ENCODE measurements at regions not wholly inside any gene's neighbourhood (a gene's known extent, or its start where the extent isn't known, plus 50 kb on each side); places are given as distances from the start of the nearest gene placed in this dataset.

DNA sequence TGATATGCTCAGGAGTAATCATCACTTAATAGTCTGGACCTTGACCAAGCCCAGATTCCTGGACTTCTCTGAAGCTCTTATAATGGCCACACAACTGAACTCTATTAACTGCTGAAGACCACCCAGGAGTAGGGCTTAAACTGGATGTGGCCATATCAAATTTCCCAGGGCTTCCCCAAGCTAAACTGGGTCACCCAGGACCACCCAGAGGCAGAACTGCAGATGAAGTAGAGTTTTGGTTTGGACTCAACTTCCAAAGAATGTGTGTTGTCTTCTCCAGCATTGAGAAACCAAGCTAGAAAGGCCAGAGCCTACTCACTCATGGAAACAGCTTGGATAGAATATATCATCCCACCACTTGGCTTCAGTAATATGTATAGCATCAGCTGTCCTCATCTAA lies 358.2 kb upstream of the MEOX2 start:
- H3K27me3 ChIP-seq (ENCODE audit: low read depth, low read length): no peaks in the 10 kb centered on the region
- no peaks in the 10 kb centered on the region for H3K36me3 ChIP-seq (ENCODE audit: control insufficient read depth in 1 of 2, insufficient read depth in 2 of 2, low read length in 2 of 2)
- H3K4me1 ChIP-seq (ENCODE audit: control insufficient read depth in 1 of 2, insufficient read depth in 2 of 2, low read length in 2 of 2): no peaks in the 10 kb centered on the region
- no peak overlapping the region for H3K27ac ChIP-seq (ENCODE audit: low read length)
- H3K4me3 ChIP-seq (ENCODE audit: low read depth in 1 of 2, low read length in 2 of 2): no peak overlapping the region
- no peaks in the 10 kb centered on the region for H3K9me3 ChIP-seq (ENCODE audit: control insufficient read depth in 1 of 2, low read length in 2 of 2)

DNA sequence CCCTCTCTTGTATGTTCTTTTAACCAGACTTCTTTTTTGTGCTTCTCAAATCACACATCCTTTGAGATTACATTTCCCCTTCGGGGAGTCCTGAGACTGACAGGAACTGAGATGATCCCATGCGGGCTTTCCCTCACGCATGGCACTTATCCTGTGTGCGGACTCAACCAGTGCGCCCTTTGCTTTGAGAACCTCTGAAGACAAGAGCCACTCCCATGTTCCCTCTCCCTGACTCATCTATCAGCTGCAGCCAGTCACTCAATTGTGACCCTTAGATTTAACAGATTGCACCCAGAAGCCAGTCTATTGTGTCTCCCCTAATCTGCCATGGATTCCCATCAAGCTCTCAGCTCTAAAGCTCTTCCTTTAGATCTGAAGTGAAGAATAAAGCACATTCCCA lies 353.9 kb upstream of the MEOX2 start:
- H3K27ac ChIP-seq (ENCODE audit: low read length): no peak overlapping the region
- H3K27me3 ChIP-seq (ENCODE audit: low read depth, low read length): no peaks in the 10 kb centered on the region
- H3K9me3 ChIP-seq (ENCODE audit: control insufficient read depth in 1 of 2, low read length in 2 of 2): no peaks in the 10 kb centered on the region
- no peak overlapping the region for H3K4me3 ChIP-seq (ENCODE audit: low read depth in 1 of 2, low read length in 2 of 2)
- no peaks in the 10 kb centered on the region for H3K4me1 ChIP-seq (ENCODE audit: control insufficient read depth in 1 of 2, insufficient read depth in 2 of 2, low read length in 2 of 2)
- H3K36me3 ChIP-seq (ENCODE audit: control insufficient read depth in 1 of 2, insufficient read depth in 2 of 2, low read length in 2 of 2): no peaks in the 10 kb centered on the region

DNA sequence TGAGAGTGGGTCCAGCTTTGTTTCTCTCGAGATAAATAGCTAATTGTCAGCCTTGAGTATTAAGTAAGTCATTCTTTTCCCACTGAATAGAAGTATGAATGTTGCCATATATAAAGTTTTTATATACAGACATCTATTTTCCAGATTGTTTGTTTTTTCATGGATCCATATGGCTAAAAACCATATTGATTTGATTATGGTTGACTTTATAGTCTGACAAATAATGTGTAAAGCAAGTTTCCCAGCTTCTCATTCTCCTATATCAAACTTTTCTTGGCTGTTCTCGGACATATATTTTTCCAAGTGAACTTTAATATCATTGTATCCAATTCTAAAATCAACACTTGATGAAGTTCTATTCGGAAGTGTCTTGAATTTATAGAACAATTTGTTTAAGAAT lies 352.4 kb upstream of the MEOX2 start:
- Histone ChIP-seq H3K27ac (ENCODE audit: low read length) (no peak overlapping the region), H3K4me1 (ENCODE audit: control insufficient read depth in 1 of 2, insufficient read depth in 2 of 2, low read length in 2 of 2) (no peaks in the 10 kb centered on the region), H3K27me3 (ENCODE audit: low read depth, low read length) (no peaks in the 10 kb centered on the region), H3K9me3 (ENCODE audit: control insufficient read depth in 1 of 2, low read length in 2 of 2) (no peaks in the 10 kb centered on the region), H3K4me3 (ENCODE audit: low read depth in 1 of 2, low read length in 2 of 2) (no peak overlapping the region), H3K36me3 (ENCODE audit: control insufficient read depth in 1 of 2, insufficient read depth in 2 of 2, low read length in 2 of 2) (no peaks in the 10 kb centered on the region)

DNA sequence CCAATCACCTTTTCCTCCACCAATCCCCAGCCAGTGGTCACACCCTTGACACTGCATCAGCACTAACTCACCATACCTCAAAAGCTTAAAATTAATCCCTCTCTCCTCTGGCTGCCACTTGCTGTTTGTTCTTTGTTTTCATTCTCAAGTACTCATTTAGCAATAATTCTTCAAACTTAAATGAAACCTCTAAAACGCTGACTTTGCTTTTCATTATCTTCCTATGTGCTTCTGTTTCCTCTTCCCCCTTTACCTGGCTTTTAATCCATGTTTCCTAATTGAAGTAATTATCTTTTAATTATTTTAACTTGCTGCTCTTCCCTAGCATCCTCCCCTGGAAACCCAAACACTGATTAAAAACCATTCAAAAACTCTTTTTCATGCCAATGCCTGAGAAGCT lies 348.9 kb upstream of the MEOX2 start:
- no peak overlapping the region for H3K27ac ChIP-seq (ENCODE audit: low read length)
- no peaks in the 10 kb centered on the region for H3K27me3 ChIP-seq (ENCODE audit: low read depth, low read length)
- H3K9me3 ChIP-seq (ENCODE audit: control insufficient read depth in 1 of 2, low read length in 2 of 2): no peaks in the 10 kb centered on the region
- H3K4me1 ChIP-seq (ENCODE audit: control insufficient read depth in 1 of 2, insufficient read depth in 2 of 2, low read length in 2 of 2): no peaks in the 10 kb centered on the region
- H3K4me3 ChIP-seq (ENCODE audit: low read depth in 1 of 2, low read length in 2 of 2): no peak overlapping the region
- H3K36me3 ChIP-seq (ENCODE audit: control insufficient read depth in 1 of 2, insufficient read depth in 2 of 2, low read length in 2 of 2): no peaks in the 10 kb centered on the region

DNA sequence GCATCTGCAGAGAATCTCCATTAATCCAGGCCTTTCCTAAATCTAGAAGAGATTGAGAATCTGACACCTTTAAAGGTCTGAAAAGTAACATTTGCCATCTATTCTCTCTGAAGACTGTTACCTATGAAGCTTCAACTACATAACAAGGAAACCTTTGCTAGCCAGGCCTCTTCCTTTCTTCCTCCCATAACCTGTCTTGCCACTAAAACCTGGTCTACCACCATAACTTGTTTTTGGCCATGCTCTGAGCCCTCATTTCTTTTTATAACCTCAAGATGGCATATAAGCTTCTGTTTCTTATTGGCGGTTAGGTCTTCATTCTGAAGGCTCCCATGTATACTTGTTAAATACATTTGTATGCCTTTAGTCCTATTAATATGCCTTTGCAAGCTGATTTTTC lies 348.4 kb upstream of the MEOX2 start:
- no peaks in the 10 kb centered on the region for H3K4me1 ChIP-seq (ENCODE audit: control insufficient read depth in 1 of 2, insufficient read depth in 2 of 2, low read length in 2 of 2)
- no peak overlapping the region for H3K27ac ChIP-seq (ENCODE audit: low read length)
- no peaks in the 10 kb centered on the region for H3K36me3 ChIP-seq (ENCODE audit: control insufficient read depth in 1 of 2, insufficient read depth in 2 of 2, low read length in 2 of 2)
- H3K9me3 ChIP-seq (ENCODE audit: control insufficient read depth in 1 of 2, low read length in 2 of 2): no peaks in the 10 kb centered on the region
- H3K4me3 ChIP-seq (ENCODE audit: low read depth in 1 of 2, low read length in 2 of 2): no peak overlapping the region
- no peaks in the 10 kb centered on the region for H3K27me3 ChIP-seq (ENCODE audit: low read depth, low read length)

DNA sequence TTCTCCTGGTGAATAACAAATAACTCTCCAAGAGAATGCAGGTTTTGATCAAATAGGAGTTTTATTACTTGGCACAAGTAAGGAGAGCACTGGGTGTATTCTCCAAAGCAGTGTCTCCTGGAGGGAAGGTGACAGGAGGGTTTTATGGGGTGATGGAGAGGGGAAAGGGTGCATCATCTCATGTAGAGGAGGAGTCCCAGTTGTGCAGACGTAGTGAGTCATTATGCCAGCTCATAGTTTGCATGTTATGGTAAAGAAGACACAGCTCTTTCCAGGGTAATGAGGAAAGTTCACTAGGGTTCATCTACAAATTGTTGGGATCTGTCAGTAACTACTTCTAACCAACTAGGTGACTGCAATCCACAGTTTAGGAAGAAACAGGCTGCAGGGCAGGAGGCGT lies 347.9 kb upstream of the MEOX2 start:
- Histone ChIP-seq H3K27ac (ENCODE audit: low read length) (no peak overlapping the region), H3K4me1 (ENCODE audit: control insufficient read depth in 1 of 2, insufficient read depth in 2 of 2, low read length in 2 of 2) (no peaks in the 10 kb centered on the region), H3K4me3 (ENCODE audit: low read depth in 1 of 2, low read length in 2 of 2) (no peak overlapping the region), H3K27me3 (ENCODE audit: low read depth, low read length) (no peaks in the 10 kb centered on the region), H3K36me3 (ENCODE audit: control insufficient read depth in 1 of 2, insufficient read depth in 2 of 2, low read length in 2 of 2) (no peaks in the 10 kb centered on the region), H3K9me3 (ENCODE audit: control insufficient read depth in 1 of 2, low read length in 2 of 2) (no peaks in the 10 kb centered on the region)

DNA sequence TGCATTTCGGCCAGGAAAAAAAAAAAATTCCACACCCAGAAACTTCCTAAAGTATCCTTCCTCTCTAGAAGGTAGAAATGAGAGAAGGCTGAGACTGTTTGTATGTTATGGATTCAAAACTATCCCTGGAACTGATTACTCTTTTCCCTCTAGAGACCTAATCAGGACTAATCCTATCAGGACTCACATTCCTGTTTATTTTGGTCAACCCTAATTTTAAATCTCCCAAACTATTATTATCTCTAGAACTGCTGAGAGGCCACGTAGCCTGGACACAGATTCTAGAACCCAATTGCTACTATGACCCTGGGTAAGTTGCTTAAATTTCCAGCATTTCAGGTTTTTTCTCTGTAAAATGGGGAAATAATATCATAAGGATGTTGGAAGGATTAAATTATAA lies 346.8 kb upstream of the MEOX2 start:
- no peaks in the 10 kb centered on the region for H3K27me3 ChIP-seq (ENCODE audit: low read depth, low read length)
- no peaks in the 10 kb centered on the region for H3K36me3 ChIP-seq (ENCODE audit: control insufficient read depth in 1 of 2, insufficient read depth in 2 of 2, low read length in 2 of 2)
- H3K4me1 ChIP-seq (ENCODE audit: control insufficient read depth in 1 of 2, insufficient read depth in 2 of 2, low read length in 2 of 2): peaks cover 0 to 4% of the 10 kb centered on the region in 2 donors
- no peak overlapping the region for H3K4me3 ChIP-seq (ENCODE audit: low read depth in 1 of 2, low read length in 2 of 2)
- H3K9me3 ChIP-seq (ENCODE audit: control insufficient read depth in 1 of 2, low read length in 2 of 2): no peaks in the 10 kb centered on the region
- no peak overlapping the region for H3K27ac ChIP-seq (ENCODE audit: low read length)

DNA sequence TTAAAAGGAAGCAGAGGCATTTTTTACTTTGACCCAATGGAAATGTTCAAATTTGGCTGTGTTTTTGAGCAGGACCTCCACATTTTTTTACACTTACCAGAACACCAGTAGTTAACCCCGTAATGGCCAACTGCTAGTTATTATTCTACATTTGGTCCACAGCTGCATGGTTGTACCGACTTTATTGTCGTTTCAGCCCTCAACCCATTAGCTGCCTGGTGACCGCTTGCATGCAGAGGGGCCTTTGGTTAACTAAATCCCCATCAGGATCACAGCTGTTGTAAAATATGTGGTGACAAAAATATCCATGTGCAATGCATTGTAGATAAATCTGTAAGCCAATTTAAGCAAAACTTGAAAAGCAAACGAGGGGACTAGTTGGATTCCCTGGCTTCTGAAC lies 342.2 kb upstream of the MEOX2 start:
- H3K9me3 ChIP-seq (ENCODE audit: control insufficient read depth in 1 of 2, low read length in 2 of 2): no peaks in the 10 kb centered on the region
- H3K4me1 ChIP-seq (ENCODE audit: control insufficient read depth in 1 of 2, insufficient read depth in 2 of 2, low read length in 2 of 2): peaks cover 3 to 31% of the 10 kb centered on the region in 2 donors
- no peak overlapping the region for H3K4me3 ChIP-seq (ENCODE audit: low read depth in 1 of 2, low read length in 2 of 2)
- no peaks in the 10 kb centered on the region for H3K36me3 ChIP-seq (ENCODE audit: control insufficient read depth in 1 of 2, insufficient read depth in 2 of 2, low read length in 2 of 2)
- H3K27me3 ChIP-seq (ENCODE audit: low read depth, low read length): no peaks in the 10 kb centered on the region
- no peak overlapping the region for H3K27ac ChIP-seq (ENCODE audit: low read length)

DNA sequence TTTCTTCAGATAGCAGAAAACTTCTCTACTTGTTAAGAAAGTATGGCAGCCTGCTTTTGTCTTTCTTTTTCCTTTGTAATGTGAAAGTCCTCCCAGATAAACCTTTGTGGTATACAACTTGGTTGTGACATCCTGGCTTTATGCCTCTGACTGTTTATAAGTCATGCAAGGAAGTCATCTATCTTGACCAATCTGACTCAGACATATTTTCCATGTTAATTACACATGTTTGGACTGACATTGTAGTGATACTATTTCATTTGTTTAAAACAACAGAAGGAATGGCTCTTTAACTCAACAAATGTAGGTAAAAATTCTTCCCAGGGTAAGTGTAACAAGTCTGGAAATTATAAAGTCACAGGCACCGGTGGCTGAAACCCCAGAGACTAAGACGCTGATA lies 341.6 kb upstream of the MEOX2 start:
- Histone ChIP-seq H3K27ac (ENCODE audit: low read length) (no peak overlapping the region), H3K36me3 (ENCODE audit: control insufficient read depth in 1 of 2, insufficient read depth in 2 of 2, low read length in 2 of 2) (no peaks in the 10 kb centered on the region), H3K27me3 (ENCODE audit: low read depth, low read length) (no peaks in the 10 kb centered on the region), H3K4me3 (ENCODE audit: low read depth in 1 of 2, low read length in 2 of 2) (no peak overlapping the region), H3K4me1 (ENCODE audit: control insufficient read depth in 1 of 2, insufficient read depth in 2 of 2, low read length in 2 of 2) (peaks cover 3 to 31% of the 10 kb centered on the region in 2 donors), H3K9me3 (ENCODE audit: control insufficient read depth in 1 of 2, low read length in 2 of 2) (no peaks in the 10 kb centered on the region)

DNA sequence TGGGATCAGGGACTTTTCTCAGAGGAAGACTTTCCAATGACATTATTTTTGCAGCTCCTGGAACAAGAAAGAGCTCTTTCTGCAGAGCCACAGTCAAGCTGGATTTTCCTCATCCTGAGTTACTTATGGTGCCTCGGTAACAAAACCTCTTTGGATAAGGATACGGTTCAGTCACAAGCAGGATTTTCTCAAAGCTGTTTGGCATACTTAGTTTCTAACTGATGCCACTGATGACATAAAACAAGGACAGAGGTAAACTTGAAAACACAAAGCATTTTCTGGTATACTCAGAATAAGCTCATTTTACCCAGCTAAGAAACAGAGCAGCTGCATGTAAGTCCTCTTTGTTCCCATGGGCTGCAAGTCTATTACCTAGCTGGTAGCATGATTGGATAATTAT lies 340.9 kb upstream of the MEOX2 start:
- H3K27ac ChIP-seq (ENCODE audit: low read length): no peak overlapping the region
- no peak overlapping the region for H3K4me3 ChIP-seq (ENCODE audit: low read depth in 1 of 2, low read length in 2 of 2)
- no peaks in the 10 kb centered on the region for H3K27me3 ChIP-seq (ENCODE audit: low read depth, low read length)
- no peaks in the 10 kb centered on the region for H3K9me3 ChIP-seq (ENCODE audit: control insufficient read depth in 1 of 2, low read length in 2 of 2)
- peaks cover 3 to 31% of the 10 kb centered on the region in 2 donors for H3K4me1 ChIP-seq (ENCODE audit: control insufficient read depth in 1 of 2, insufficient read depth in 2 of 2, low read length in 2 of 2)
- H3K36me3 ChIP-seq (ENCODE audit: control insufficient read depth in 1 of 2, insufficient read depth in 2 of 2, low read length in 2 of 2): no peaks in the 10 kb centered on the region

DNA sequence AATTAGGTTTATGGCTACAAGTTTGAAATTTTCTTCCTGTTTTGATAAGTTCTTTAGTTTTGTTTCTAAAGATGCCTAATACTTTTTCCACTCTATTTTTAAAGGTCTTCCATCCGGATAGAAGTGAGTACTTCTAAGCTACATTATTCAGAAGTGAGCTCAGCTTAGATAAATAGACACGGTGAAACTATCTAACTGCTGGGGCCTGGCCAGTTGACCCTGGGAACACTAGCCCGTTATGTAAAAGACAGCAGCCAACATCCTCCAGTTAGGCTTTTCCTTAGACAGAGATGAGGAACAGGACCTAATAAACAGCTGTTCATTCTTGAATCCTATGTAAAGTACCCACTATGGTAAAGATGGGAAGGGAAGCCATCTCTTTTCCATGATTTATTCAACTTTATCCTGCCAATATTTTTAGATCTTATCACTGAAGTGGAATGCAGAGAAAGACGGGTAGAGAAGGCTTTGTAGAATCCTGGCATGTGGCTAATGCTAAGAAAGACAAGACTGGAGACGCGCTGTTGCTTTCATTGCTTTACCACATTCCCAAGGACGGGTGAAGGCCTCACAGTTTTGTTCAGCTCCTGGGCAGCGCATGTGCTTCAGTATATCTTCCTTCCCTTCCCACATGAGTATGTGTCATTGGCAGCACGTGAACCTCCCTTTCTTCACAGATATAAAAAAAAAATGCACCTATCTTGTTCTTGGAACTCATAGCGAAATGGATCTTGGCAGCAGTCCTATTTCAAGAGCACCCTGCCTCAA lies 340.0 kb upstream of the MEOX2 start:
- Histone ChIP-seq H3K36me3 (ENCODE audit: control insufficient read depth in 1 of 2, insufficient read depth in 2 of 2, low read length in 2 of 2) (no peaks in the 10 kb centered on the region), H3K27me3 (ENCODE audit: low read depth, low read length) (no peaks in the 10 kb centered on the region), H3K4me3 (ENCODE audit: low read depth in 1 of 2, low read length in 2 of 2) (no peak overlapping the region), H3K4me1 (ENCODE audit: control insufficient read depth in 1 of 2, insufficient read depth in 2 of 2, low read length in 2 of 2) (peaks cover 3 to 36% of the 10 kb centered on the region in 2 donors), H3K9me3 (ENCODE audit: control insufficient read depth in 1 of 2, low read length in 2 of 2) (no peaks in the 10 kb centered on the region), H3K27ac (ENCODE audit: low read length) (no peak overlapping the region)

DNA sequence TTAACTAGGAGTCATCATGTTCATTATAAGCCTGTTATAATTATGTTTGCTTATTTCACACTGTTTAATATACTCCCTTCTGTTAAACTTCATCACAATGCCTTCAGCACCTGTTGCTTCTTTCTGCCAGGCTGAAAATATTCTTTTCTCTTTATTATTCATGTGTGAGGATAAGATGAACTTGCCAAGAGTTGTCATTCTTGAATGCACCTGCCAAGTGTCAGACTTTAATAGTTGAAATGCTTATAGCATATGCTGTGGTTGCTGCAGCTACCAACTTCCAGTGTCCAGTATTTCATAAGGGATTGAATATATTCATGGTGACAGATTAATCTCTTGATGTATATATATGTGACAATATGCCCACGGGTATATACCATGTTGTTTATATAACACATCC lies 339.2 kb upstream of the MEOX2 start:
- peaks cover 3 to 39% of the 10 kb centered on the region in 2 donors for H3K4me1 ChIP-seq (ENCODE audit: control insufficient read depth in 1 of 2, insufficient read depth in 2 of 2, low read length in 2 of 2)
- no peak overlapping the region for H3K27ac ChIP-seq (ENCODE audit: low read length)
- no peaks in the 10 kb centered on the region for H3K9me3 ChIP-seq (ENCODE audit: control insufficient read depth in 1 of 2, low read length in 2 of 2)
- no peaks in the 10 kb centered on the region for H3K36me3 ChIP-seq (ENCODE audit: control insufficient read depth in 1 of 2, insufficient read depth in 2 of 2, low read length in 2 of 2)
- H3K4me3 ChIP-seq (ENCODE audit: low read depth in 1 of 2, low read length in 2 of 2): no peak overlapping the region
- H3K27me3 ChIP-seq (ENCODE audit: low read depth, low read length): no peaks in the 10 kb centered on the region
